NCI-H1048 (cell line): ENCODE measurements at regions not wholly inside any gene's neighbourhood (a gene's known extent, or its start where the extent isn't known, plus 50 kb on each side); places are given as distances from the start of the nearest gene placed in this dataset.

Experiments
- DNase-seq: peaks from one replicate; lab custom pipeline; 2025; lab: John Stamatoyannopoulos, UW

GRCh38 chr14:71712478-71712877, 219.8 kb upstream of the RGS6 start:
- no peak for DNase-seq

DNA sequence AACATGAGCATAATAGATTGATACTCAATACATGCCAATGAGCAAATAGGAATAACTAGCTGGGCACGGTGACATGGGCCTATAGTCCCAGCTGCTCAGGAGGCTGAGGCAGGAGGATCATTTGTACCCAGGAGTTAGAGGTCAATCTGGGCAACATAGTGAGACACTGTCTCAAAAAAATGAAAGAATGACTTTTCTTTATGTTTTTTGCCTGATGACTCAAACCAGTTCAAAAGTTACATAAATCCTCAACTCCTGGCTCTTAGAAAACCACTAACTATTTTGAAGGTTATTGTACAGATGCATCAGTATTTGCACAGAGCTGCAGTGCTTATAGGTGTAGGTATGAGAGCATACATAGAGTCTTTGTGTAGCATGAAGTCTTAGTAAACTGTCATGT, 219.2 kb upstream of the RGS6 start:
- no peak for DNase-seq

GRCh38 chr14:71713451-71713850, 218.8 kb upstream of the RGS6 start:
- DNase-seq = no peak

- no peak for DNase-seq
These were observed 218.0 kb upstream of the RGS6 start for GRCh38 chr14:71714225-71714624.

- DNase-seq = no peak
These were observed 216.0 kb upstream of the RGS6 start for GRCh38 chr14:71716041-71716772.

GRCh38 chr14:71720978-71721624, 211.1 kb upstream of the RGS6 start:
- no peak for DNase-seq

DNA sequence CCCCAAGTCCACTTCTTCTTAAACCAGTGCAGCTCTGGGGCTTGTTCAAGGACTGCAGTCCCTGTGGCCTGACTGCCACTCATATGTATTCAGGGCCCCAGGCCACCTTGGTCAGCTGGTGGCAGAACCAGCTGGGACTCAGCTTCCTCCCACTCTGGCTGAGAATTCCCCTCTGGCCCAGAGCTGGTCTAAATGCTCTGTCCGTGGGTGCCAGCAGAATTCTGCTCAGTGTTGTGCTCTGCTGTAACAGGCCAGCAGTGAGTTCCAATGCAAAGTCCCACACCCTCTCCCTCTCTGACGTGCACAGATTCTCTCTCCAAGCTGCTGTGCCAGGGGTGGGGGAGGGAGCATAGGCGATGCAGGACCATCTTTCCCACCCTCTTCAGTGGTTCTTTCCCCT, 210.4 kb upstream of the RGS6 start:
- no peak for DNase-seq

- no peak for DNase-seq
These were observed 209.3 kb upstream of the RGS6 start for GRCh38 chr14:71722885-71723284.

DNA sequence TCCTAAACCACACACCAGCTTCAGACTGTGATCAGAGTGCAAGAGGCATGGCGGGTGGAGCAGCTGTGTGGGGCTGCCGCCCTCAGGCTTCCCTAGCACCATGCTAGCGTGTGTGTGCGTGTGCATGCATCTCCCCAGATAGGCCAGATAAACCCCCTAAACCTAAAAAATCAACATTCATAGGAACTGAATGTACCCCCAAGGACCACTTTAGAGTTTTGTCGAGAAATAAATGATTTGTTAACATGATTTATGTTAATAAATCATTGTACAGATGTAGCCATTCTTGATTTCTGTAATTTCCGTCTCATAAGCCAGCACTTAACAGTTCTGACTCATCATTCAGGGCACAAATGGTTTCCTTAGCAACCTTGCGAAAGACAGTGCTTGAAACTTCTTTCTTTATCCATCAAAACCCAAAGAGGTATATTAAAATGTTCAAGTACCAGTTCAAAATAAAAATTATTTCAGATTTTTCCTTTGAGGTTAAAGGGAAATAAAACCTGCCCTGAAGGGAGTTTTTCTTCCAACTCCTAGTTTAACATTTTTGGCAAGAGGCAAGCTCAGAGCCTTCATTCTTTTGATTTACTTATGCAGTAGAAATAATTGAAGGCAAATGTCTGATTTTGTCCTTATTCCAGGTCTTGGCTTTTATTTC, 206.2 kb upstream of the RGS6 start:
- DNase-seq = no peak

- DNase-seq = no peak
These were observed 205.6 kb upstream of the RGS6 start for GRCh38 chr14:71726580-71727021.

GRCh38 chr14:71728386-71728785, 203.8 kb upstream of the RGS6 start:
- DNase-seq = no peak

GRCh38 chr14:71729596-71729995, 202.6 kb upstream of the RGS6 start:
- no peak for DNase-seq

DNA sequence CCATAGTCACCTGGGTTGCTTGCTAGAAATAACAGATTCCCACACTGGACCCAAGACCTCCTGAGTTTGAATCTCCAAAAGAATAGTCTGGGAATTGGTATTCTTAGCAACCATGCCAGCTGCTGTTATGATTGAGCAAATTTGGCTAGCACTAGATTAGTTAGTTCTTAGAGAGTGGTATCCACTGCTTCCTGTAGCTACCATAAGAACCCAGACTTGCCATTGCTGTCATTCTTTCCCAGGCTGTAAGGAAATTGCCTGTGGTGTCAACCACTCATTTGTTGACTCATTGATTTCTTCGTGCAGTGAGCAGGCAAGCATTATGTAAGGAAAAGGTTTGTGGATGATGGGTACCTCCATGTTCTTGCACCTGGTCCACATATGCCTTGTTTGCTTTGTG, 201.8 kb upstream of the RGS6 start:
- no peak for DNase-seq

GRCh38 chr14:71731096-71731495, 201.1 kb upstream of the RGS6 start:
- DNase-seq = no peak

DNA sequence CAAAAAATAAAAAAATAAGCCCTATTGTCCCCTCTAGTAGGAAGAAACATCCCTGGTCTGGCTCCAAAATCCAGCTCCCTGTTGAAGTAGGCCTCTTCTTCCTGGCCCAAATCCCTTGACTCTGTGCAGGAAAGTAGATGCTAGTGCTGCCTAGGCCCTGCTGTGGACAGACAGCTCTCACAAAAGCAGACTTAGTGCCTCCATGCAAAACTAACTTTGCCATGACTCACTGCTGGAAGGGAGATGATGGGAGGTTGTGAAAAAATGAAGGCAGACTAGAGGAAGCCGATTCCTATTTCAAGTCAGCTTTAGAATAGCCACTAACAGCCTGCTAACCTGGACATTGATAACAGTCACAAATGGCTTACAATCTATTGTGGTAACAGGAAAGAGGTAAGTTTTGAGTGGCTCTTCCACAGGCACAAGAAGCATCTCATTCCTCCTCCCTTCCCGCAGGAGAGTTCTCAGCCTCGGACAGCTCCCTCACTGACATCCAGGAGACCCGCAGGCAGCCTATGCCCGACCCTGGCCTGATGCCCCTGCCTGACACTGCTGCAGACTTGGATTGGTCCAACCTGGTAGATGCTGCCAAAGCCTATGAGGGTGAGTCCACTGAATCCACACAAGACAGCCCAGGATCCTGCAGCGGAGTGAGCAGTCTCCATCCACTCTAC, 198.9 kb upstream of the RGS6 start:
- no peak for DNase-seq

- no peak for DNase-seq
These were observed 198.2 kb upstream of the RGS6 start for GRCh38 chr14:71734076-71734475.

- no peak for DNase-seq
These were observed 197.3 kb upstream of the RGS6 start for GRCh38 chr14:71734885-71735284.

DNA sequence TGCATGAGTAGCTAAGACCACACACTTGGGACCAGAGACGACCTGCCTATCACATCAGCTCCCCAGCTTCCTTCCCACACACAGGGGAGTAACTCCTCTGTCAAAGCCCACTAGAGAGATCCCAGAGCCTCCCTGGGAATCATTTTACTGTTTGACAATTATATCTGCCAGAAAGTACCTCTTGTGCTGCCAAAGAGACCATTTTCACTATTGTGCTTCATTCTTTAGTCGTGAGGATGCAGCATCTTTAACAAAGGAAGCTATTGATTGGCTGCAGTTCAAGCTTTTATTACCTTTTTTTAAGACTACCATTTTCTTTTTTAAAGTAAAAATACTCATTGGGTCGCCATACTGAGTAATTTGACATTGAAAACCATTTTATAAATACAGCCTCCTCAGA, 194.5 kb upstream of the RGS6 start:
- DNase-seq = no peak

- no peak for DNase-seq
These were observed 192.8 kb upstream of the RGS6 start for GRCh38 chr14:71739273-71739990.

DNA sequence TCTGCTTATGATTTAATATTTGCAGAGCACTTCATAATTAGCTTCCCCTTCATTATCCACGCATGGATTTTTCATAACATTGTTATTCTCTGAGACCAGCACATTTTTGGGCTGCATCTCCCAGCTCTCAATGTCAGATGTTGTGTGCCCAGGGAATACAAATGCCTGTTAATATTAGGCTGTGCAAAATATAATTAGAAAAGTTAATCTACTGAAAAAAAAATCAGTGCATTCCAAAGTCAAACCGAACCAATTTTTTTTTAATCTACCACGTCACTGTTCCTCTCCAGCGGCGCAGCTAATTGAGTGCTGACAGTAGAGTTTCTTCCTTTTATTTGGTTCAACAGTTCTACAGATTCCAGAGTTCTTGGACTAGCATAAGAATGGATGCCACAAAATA, 191.0 kb upstream of the RGS6 start:
- no peak for DNase-seq

DNA sequence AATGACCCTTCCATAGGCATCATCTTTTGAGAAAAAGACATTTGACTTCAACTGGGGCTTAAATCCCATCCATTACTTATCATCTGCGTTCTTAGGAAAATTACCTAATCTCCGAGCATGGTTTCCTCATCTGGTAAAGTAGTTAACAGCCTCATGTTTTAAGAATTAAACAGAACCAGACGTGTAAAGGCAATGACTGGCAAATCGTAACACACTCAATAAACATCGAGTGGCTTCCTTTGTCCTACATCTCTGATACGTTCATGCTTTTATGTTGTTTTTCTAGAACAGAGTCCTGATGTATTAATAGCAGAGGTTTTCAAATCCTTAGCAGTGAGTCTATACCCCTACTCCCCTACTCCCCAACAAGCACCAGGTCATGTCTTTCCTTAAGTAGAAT, 189.7 kb upstream of the RGS6 start:
- no peak for DNase-seq

DNA sequence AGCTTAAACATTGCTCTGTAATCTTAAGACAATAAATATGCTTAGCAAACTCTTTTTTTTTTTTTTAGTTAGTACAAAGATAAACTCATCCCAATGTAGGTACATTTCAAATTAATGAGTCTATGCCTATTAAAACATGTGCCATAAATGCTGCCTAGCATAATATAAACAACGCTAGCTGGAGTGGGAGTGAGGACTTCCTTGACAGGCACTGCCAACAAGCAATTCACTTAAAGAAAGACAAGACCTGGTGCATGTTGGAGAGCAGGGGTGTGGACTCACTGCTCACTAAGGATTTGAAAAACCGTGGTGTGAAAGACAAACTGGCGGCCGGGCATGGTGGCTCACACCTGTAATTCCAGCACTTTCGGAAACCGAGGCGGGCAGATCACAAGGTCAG, 187.2 kb upstream of the RGS6 start:
- no peak for DNase-seq
